ENCODE measurements at regions not wholly inside any gene's neighbourhood (a gene's known extent, or its start where the extent isn't known, plus 50 kb on each side); places are given as distances from the start of the nearest gene placed in this dataset.

- ATAC-seq = no peak
- peaks cover 3 to 4% of the 10 kb centered on the region in 2 donors for H3K4me1 ChIP-seq
- H3K9me3 ChIP-seq = no peaks in the 10 kb centered on the region
- no peak for TF ChIP-seq CTCF (IDR thresholded peaks at IDR 0.05)
- intact Hi-C loops (cut with DNase I) = loop anchor here in 1 of 2 donors (5.0 kb wide), 1 partner anchor 245 kb away; no protein-coding TSS in a partner anchor
- no peaks in the 10 kb centered on the region for H3K27me3 ChIP-seq
- DNase-seq = no peak
- H3K36me3 ChIP-seq = no peaks in the 10 kb centered on the region
- no peak overlapping the region for H3K4me3 ChIP-seq
- no peak overlapping the region for H3K27ac ChIP-seq
These were observed 85.8 kb downstream of the NUDT12 start for GRCh38 chr5:103476811-103477210.

GRCh38 chr5:103475629-103476240, 86.9 kb downstream of the NUDT12 start:
- peak; percentile 52 to 54 for TF ChIP-seq CTCF (IDR thresholded peaks at IDR 0.05)
- intact Hi-C loops (cut with DNase I) = loop anchor here in 1 of 2 donors (5.0 kb wide), 1 partner anchor 243 kb away; no protein-coding TSS in a partner anchor
- ATAC-seq (peak; percentile 86), DNase-seq (peak in 2 of 4 donors; percentile 31 to 48)
- peaks cover 3 to 4% of the 10 kb centered on the region in 2 donors for H3K4me1 ChIP-seq
- no peak overlapping the region for H3K27ac ChIP-seq
- H3K36me3 ChIP-seq = no peaks in the 10 kb centered on the region
- H3K9me3 ChIP-seq = no peaks in the 10 kb centered on the region
- H3K4me3 ChIP-seq = no peak overlapping the region
- no peaks in the 10 kb centered on the region for H3K27me3 ChIP-seq

- DNase-seq = no peak
- no peak for ATAC-seq
- Histone ChIP-seq H3K27ac (no peak overlapping the region), H3K9me3 (no peaks in the 10 kb centered on the region), H3K4me3 (no peak overlapping the region), H3K4me1 (peaks cover 3 to 4% of the 10 kb centered on the region in 2 donors), H3K27me3 (no peaks in the 10 kb centered on the region), H3K36me3 (no peaks in the 10 kb centered on the region)
- intact Hi-C loops (cut with DNase I) = loop anchor here in 1 of 2 donors (5.0 kb wide), 1 partner anchor 242 kb away; no protein-coding TSS in a partner anchor
- TF ChIP-seq CTCF (IDR thresholded peaks at IDR 0.05) = no peak
These were observed 87.9 kb downstream of the NUDT12 start for GRCh38 chr5:103474677-103475076.

- no peak for TF ChIP-seq CTCF (IDR thresholded peaks at IDR 0.05)
These were observed 88.9 kb downstream of the NUDT12 start for GRCh38 chr5:103473725-103474124.

GRCh38 chr5:103472830-103473229, 89.8 kb downstream of the NUDT12 start:
- ATAC-seq (no peak), DNase-seq (no peak)
- H3K36me3 ChIP-seq = no peaks in the 10 kb centered on the region
- H3K27ac ChIP-seq = no peak overlapping the region
- TF ChIP-seq CTCF (IDR thresholded peaks at IDR 0.05) = no peak
- H3K4me1 ChIP-seq = peaks cover 3 to 4% of the 10 kb centered on the region in 2 donors
- no peaks in the 10 kb centered on the region for H3K27me3 ChIP-seq
- H3K9me3 ChIP-seq = no peaks in the 10 kb centered on the region
- no peak overlapping the region for H3K4me3 ChIP-seq
- intact Hi-C loops (cut with DNase I) = no loop called here

More at GRCh38 chr5:103473725-103474124, 88.9 kb downstream of the NUDT12 start:
- Histone ChIP-seq H3K4me1 (peaks cover 3 to 4% of the 10 kb centered on the region in 2 donors), H3K36me3 (no peaks in the 10 kb centered on the region), H3K27me3 (no peaks in the 10 kb centered on the region), H3K27ac (no peak overlapping the region), H3K4me3 (no peak overlapping the region), H3K9me3 (no peaks in the 10 kb centered on the region)
- ATAC-seq (no peak), DNase-seq (no peak)
- intact Hi-C loops (cut with DNase I) = no loop called here

All from left lung (tissue), 4 donors.